Liver (tissue), 3 donors: ENCODE measurements at regions not wholly inside any gene's neighbourhood (a gene's known extent, or its start where the extent isn't known, plus 50 kb on each side); places are given as distances from the start of the nearest gene placed in this dataset.
"Not testable (repeated sequence)": the region's sequence is repeated elsewhere in the genome, so short reads cannot be mapped to it uniquely, and the experiment has no call there.

Experiments used
- ATF3 ChIP-seq: IDR thresholded peaks from 2 replicates; pipeline ENCODE4 v1.6.1; 2016; ENCODE audit warnings: antibody characterized with exemption
- CTCF ChIP-seq: fragments of 150-350 bp; IDR thresholded peaks from 2 replicates; pipeline ENCODE4 v1.5.1; 2017; ENCODE audit warnings: improper control_type of control experiment, low read depth, low read length; ENCODE audit not compliant: missing input control
- EGR1 ChIP-seq, 2 donors: IDR thresholded peaks; 2 replicates each; pipeline ENCODE4 v1.6.1; 2016 to 2018; ENCODE audit warnings: antibody characterized with exemption in 2 of 2, low read depth in 2 of 2
- MAX ChIP-seq: IDR thresholded peaks from 2 replicates; pipeline ENCODE4 v1.6.1; 2016; ENCODE audit warnings: antibody characterized with exemption
- SP1 ChIP-seq: IDR thresholded peaks from 2 replicates; pipeline ENCODE4 v1.6.1; 2018; ENCODE audit warnings: antibody characterized with exemption, mild to moderate bottlenecking
- YY1 ChIP-seq: IDR thresholded peaks from 2 replicates; pipeline ENCODE4 v1.6.1; 2016; ENCODE audit warnings: antibody characterized with exemption, mild to moderate bottlenecking
- donor health status: healthy.
- donor health status: healthy.

DNA sequence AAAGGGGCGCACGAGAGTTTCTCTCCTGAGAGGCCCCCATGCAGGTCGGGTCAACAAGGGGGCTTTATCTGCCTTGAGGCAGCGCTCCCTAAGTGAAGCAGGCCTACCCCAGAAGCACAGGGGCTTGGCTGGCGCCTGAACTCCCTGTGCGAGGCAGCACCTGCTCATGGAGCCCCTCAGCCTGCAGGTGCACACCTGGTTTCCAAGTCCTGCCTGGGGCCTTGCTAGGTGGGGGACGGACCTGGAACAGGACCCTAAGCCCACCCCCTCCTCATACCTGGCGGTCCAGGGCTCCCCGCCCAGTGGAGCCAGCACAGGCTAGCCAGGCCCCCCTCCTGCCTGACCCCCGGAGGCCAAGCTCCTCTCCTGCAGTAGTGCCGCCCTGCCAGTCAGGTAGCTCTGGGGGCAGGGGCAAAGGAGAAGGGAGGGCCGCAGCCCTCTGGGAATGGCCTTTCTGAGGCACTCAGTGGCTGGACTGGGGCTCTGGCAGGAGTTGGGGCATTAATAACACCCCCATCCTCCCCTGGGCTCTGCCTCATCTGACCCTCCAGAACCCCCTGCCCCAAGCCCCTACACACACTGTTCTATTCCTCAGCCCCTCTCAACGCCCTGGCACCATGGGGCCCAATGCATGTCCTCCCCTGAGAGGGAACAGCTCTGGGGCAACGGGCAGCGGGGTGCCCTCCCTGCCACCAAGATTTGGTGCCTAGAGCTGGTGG is 137.9 kb upstream of the PTPN20 start:
- not testable (repeated sequence) for TF ChIP-seq CTCF; EGR1 (IDR thresholded peaks at IDR 0.05; ENCODE audit: low read depth in 2 of 2); SP1; MAX; YY1; ATF3
